ENCODE measurements at regions not wholly inside any gene's neighbourhood (a gene's known extent, or its start where the extent isn't known, plus 50 kb on each side); places are given as distances from the start of the nearest gene placed in this dataset.

- no peaks in the 10 kb centered on the region for H3K4me1 ChIP-seq
- H3K4me3 ChIP-seq: no peak overlapping the region
- TF ChIP-seq CTCF (IDR thresholded peaks at IDR 0.05): no peak
- H3K27me3 ChIP-seq: no peaks in the 10 kb centered on the region
- ATAC-seq (no peak), DNase-seq (no peak)
- no peaks in the 10 kb centered on the region for H3K9me3 ChIP-seq
- H3K36me3 ChIP-seq: no peaks in the 10 kb centered on the region
- intact Hi-C loops (cut with DNase I): no loop called here
- no peak overlapping the region for H3K27ac ChIP-seq
These were observed 157.1 kb upstream of the GRIN2B start for GRCh38 chr12:14138495-14138894.

- no peak overlapping the region for H3K27ac ChIP-seq
- intact Hi-C loops (cut with DNase I): no loop called here
These were observed 167.3 kb upstream of the GRIN2B start for GRCh38 chr12:14148489-14149270.

GRCh38 chr12:14153803-14154202, 172.4 kb upstream of the GRIN2B start:
- intact Hi-C loops (cut with DNase I): no loop called here
- Histone ChIP-seq H3K36me3 (no peaks in the 10 kb centered on the region), H3K9me3 (no peaks in the 10 kb centered on the region), H3K4me1 (no peaks in the 10 kb centered on the region), H3K27ac (no peak overlapping the region), H3K4me3 (no peak overlapping the region), H3K27me3 (no peaks in the 10 kb centered on the region)
- no peak for TF ChIP-seq CTCF (IDR thresholded peaks at IDR 0.05)
- DNase-seq (no peak), ATAC-seq (no peak)

More at GRCh38 chr12:14148489-14149270, 167.3 kb upstream of the GRIN2B start:
- H3K4me1 ChIP-seq: no peaks in the 10 kb centered on the region
- ATAC-seq: no peak
- no peaks in the 10 kb centered on the region for H3K9me3 ChIP-seq
- DNase-seq: no peak
- no peaks in the 10 kb centered on the region for H3K36me3 ChIP-seq
- TF ChIP-seq CTCF (IDR thresholded peaks at IDR 0.05): no peak
- H3K4me3 ChIP-seq: no peak overlapping the region
- no peaks in the 10 kb centered on the region for H3K27me3 ChIP-seq

- no peak for ATAC-seq
- intact Hi-C loops (cut with DNase I): no loop called here
- no peaks in the 10 kb centered on the region for H3K36me3 ChIP-seq
These were observed 175.2 kb upstream of the GRIN2B start for GRCh38 chr12:14156606-14157005.

More at GRCh38 chr12:14156606-14157005, 175.2 kb upstream of the GRIN2B start:
- Histone ChIP-seq H3K4me3 (no peak overlapping the region), H3K9me3 (no peaks in the 10 kb centered on the region), H3K27me3 (no peaks in the 10 kb centered on the region), H3K27ac (no peak overlapping the region), H3K4me1 (no peaks in the 10 kb centered on the region)
- no peak for DNase-seq
- TF ChIP-seq CTCF (IDR thresholded peaks at IDR 0.05): no peak

All from left lung (tissue), 4 donors.